Astrocyte (in vitro differentiated cells and primary cell): ENCODE measurements at regions not wholly inside any gene's neighbourhood (a gene's known extent, or its start where the extent isn't known, plus 50 kb on each side); places are given as distances from the start of the nearest gene placed in this dataset.

Experiments used
- EZH2 ChIP-seq: IDR thresholded peaks from 2 replicates; pipeline ENCODE4 v1.6.1; 2012; ENCODE audit warnings: mild to moderate bottlenecking, low read length, inconsistent platforms; ENCODE audit not compliant: insufficient read depth
- TF ChIP-seq, protein P1 (sequence below): IDR thresholded peaks from 2 replicates; pipeline ENCODE4 v1.5.1; 2011; ENCODE audit warnings: low read depth, mild to moderate bottlenecking, inconsistent platforms, low read length, moderate library complexity; ENCODE audit not compliant: insufficient read depth

DNA sequence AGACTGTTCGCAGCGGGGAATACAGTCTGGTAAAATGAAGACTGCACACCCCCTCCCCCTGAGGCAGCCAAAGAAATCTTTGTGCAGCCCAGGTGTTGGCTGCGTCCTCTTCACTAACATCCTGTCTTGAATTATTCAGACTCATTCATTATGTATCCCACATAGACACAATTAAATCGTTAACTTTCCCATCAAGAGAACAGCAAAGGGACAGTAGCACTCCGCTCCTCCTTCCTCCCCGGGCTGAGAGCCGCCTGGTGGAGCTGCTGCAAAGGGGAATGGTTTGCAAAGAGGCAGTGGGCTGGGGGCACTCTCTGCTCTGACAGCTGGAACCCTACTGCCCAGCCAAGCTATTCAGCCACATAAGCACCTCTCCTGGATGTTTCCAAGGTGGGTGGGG, 290.0 kb upstream of the SOX9 start:
- TF ChIP-seq, protein P1, sequence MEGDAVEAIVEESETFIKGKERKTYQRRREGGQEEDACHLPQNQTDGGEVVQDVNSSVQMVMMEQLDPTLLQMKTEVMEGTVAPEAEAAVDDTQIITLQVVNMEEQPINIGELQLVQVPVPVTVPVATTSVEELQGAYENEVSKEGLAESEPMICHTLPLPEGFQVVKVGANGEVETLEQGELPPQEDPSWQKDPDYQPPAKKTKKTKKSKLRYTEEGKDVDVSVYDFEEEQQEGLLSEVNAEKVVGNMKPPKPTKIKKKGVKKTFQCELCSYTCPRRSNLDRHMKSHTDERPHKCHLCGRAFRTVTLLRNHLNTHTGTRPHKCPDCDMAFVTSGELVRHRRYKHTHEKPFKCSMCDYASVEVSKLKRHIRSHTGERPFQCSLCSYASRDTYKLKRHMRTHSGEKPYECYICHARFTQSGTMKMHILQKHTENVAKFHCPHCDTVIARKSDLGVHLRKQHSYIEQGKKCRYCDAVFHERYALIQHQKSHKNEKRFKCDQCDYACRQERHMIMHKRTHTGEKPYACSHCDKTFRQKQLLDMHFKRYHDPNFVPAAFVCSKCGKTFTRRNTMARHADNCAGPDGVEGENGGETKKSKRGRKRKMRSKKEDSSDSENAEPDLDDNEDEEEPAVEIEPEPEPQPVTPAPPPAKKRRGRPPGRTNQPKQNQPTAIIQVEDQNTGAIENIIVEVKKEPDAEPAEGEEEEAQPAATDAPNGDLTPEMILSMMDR = no peak
- TF ChIP-seq EZH2 = no peak
